PC-9 (cell line): ENCODE measurements at regions not wholly inside any gene's neighbourhood (a gene's known extent, or its start where the extent isn't known, plus 50 kb on each side); places are given as distances from the start of the nearest gene placed in this dataset.

Source experiments
- BruUV-seq: library from RNA; stranded (reverse); fragments of 400-500 nt; replicated peaks from 2 replicates; lab custom pipeline; 2021; lab: Mats Ljungman, UMichigan
- CTCF ChIA-PET: fragments of 300-600 bp; sonication (Branson Sonifier 250); formaldehyde crosslinking; loops from one replicate; lab custom pipeline; 2022; ENCODE audit warnings: antibody characterized with exemption; lab: Charles Lee
- POLR2A ChIA-PET: fragments of 300-600 bp; sonication (Branson Sonifier 250); formaldehyde crosslinking; loops from one replicate; lab custom pipeline; 2022; ENCODE audit warnings: antibody characterized with exemption; ENCODE audit not compliant: unreplicated experiment; lab: Charles Lee
- DNase-seq, 2 experiments: peaks; one replicate each; pipeline versions ENCODE4 v3.0.0 to v3.0.0-alpha.2; 2015 to 2022; ENCODE audit warnings: mixed read lengths in 1 of 2
- H2AFZ ChIP-seq: fragments of 200-600 bp; sonication (generic); 2 replicates; pipeline ENCODE4 v1.8.1; 2017; ENCODE audit warnings: antibody characterized with exemption
- H3F3A ChIP-seq: fragments of 200-600 bp; sonication (generic); 2 replicates; pipeline ENCODE4 v1.8.1; 2017; ENCODE audit warnings: antibody characterized with exemption, mild to moderate bottlenecking, low read depth; ENCODE audit not compliant: insufficient read depth
- H3K27ac ChIP-seq: fragments of 200-600 bp; sonication (generic); 2 replicates; pipeline ENCODE4 v1.6.1; 2016; ENCODE audit warnings: mixed run types
- H3K27me3 ChIP-seq: fragments of 200-600 bp; sonication (generic); 2 replicates; pipeline ENCODE4 v1.6.1; 2016; ENCODE audit warnings: low read depth, mixed run types; ENCODE audit not compliant: insufficient read depth
- H3K36me3 ChIP-seq: fragments of 200-600 bp; sonication (generic); 2 replicates; pipeline ENCODE4 v1.6.1; 2016; ENCODE audit warnings: low read depth, mixed run types
- H3K4me1 ChIP-seq: fragments of 200-600 bp; sonication (generic); replicated peaks from 2 replicates; pipeline ENCODE4 v1.6.1; 2016; ENCODE audit warnings: mixed run types; ENCODE audit not compliant: insufficient read depth
- H3K4me2 ChIP-seq: fragments of 200-600 bp; sonication (generic); 2 replicates; pipeline ENCODE4 v1.6.1; 2017; ENCODE audit warnings: mixed run types
- H3K4me3 ChIP-seq: fragments of 200-600 bp; sonication (generic); 2 replicates; pipeline ENCODE4 v1.6.1; 2016; ENCODE audit warnings: mixed run types
- H3K79me2 ChIP-seq: fragments of 200-600 bp; sonication (generic); 2 replicates; pipeline ENCODE4 v1.6.1; 2017; ENCODE audit warnings: low read depth, mixed run types
- H3K9me2 ChIP-seq: fragments of 200-600 bp; sonication (generic); 2 replicates; pipeline ENCODE4 v1.8.1; 2017; ENCODE audit warnings: mild to moderate bottlenecking; ENCODE audit not compliant: insufficient read depth
- H3K9me3 ChIP-seq: fragments of 200-600 bp; sonication (generic); 2 replicates; pipeline ENCODE4 v1.8.1; 2016; ENCODE audit warnings: low read depth; ENCODE audit not compliant: insufficient read depth
- H4K20me1 ChIP-seq: fragments of 200-600 bp; sonication (generic); 2 replicates; pipeline ENCODE4 v1.8.1; 2017; ENCODE audit not compliant: insufficient read depth
- EZH2 ChIP-seq: fragments of 200-600 bp; sonication (generic); IDR thresholded peaks from 2 replicates; pipeline ENCODE4 v1.8.0; 2017; ENCODE audit warnings: antibody characterized with exemption, low read depth
- intact Hi-C: fragments of 100-400 bp; cut with micrococcal nuclease; formaldehyde crosslinking; loops from one replicate; pipeline ENCODE4 v1.10.0; 2022; ENCODE audit not compliant: unreplicated experiment
- TF ChIP-seq, protein P1 (sequence below): fragments of 200-600 bp; sonication (generic); conservative IDR thresholded peaks from 2 replicates; pipeline ENCODE4 v1.6.1; 2017; ENCODE audit warnings: mixed run types, antibody characterized with exemption, mild to moderate bottlenecking, moderate library complexity

DNA sequence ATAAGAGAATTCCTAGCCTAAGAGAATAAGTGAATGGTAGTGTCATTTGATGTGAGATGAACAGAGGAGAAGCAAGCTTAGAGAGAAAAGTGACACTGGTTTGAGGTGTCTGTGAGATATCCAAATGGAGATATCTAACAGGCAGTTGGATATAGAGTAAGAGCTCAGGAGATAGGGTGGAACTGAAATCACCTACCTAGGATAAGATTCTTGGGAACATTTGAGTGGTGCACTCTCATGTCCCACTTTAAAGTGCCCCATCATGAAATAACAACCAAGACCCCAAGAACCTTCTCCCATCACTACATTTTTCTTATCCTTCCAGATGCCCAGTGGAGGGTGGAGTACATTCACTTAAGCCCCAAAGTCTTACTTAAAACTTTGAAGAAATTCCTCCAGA is 109.0 kb upstream of the MAFB start:
- Histone ChIP-seq H3K4me1 (no peaks in the 10 kb centered on the region), H3K36me3 (no peaks in the 10 kb centered on the region), H3K27ac (no peak overlapping the region), H3K9me2 (no peaks in the 10 kb centered on the region), H3F3A (no peaks in the 10 kb centered on the region), H3K4me2 (no peak overlapping the region), H3K9me3 (no peaks in the 10 kb centered on the region), H2AFZ (no peak overlapping the region), H3K79me2 (no peaks in the 10 kb centered on the region), H3K4me3 (no peak overlapping the region), H4K20me1 (no peaks in the 10 kb centered on the region), H3K27me3 (peaks cover 46% of the 10 kb centered on the region)
- DNase-seq, result no peak
- CTCF ChIA-PET, result no interaction called here
- BruUV-seq, result no TSS peak
- POLR2A ChIA-PET, result no interaction called here
- TF ChIP-seq, protein P1, sequence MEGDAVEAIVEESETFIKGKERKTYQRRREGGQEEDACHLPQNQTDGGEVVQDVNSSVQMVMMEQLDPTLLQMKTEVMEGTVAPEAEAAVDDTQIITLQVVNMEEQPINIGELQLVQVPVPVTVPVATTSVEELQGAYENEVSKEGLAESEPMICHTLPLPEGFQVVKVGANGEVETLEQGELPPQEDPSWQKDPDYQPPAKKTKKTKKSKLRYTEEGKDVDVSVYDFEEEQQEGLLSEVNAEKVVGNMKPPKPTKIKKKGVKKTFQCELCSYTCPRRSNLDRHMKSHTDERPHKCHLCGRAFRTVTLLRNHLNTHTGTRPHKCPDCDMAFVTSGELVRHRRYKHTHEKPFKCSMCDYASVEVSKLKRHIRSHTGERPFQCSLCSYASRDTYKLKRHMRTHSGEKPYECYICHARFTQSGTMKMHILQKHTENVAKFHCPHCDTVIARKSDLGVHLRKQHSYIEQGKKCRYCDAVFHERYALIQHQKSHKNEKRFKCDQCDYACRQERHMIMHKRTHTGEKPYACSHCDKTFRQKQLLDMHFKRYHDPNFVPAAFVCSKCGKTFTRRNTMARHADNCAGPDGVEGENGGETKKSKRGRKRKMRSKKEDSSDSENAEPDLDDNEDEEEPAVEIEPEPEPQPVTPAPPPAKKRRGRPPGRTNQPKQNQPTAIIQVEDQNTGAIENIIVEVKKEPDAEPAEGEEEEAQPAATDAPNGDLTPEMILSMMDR, result no peak
- TF ChIP-seq EZH2, result no peak
- intact Hi-C loops, result loop anchor here (5.0 kb wide), 1 partner anchor 164 kb away; no protein-coding TSS in a partner anchor

DNA sequence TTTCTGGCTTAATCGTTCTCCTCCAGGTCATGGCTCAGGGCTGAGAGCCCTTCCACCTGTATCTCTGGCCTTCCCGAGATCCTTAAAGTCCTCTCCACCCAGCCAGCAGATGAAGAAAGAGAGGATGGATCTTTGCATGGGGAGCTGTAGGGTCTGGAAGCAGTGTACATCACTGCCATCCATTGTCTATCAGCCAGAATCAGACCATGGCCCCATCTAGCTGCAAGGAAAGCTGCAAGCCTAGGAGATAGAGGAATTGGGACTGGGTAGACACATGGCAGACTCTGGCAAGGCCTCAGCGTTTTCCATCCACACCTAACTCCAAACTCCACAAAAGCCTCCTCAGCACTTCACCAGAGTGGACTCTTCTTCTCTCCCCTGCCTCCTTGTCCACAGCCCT is 113.8 kb upstream of the MAFB start:
- Histone ChIP-seq H3K4me3 (no peak overlapping the region), H3K9me3 (no peaks in the 10 kb centered on the region), H3F3A (no peaks in the 10 kb centered on the region), H3K27ac (no peak overlapping the region), H4K20me1 (no peaks in the 10 kb centered on the region), H3K79me2 (no peaks in the 10 kb centered on the region), H3K9me2 (no peaks in the 10 kb centered on the region), H2AFZ (no peak overlapping the region), H3K27me3 (peaks cover 86% of the 10 kb centered on the region), H3K4me1 (no peaks in the 10 kb centered on the region), H3K4me2 (no peak overlapping the region), H3K36me3 (no peaks in the 10 kb centered on the region)
- CTCF ChIA-PET, result no interaction called here
- TF ChIP-seq EZH2, result no peak
- TF ChIP-seq, protein P1, result no peak
- POLR2A ChIA-PET, result no interaction called here
- intact Hi-C loops, result no loop called here
- BruUV-seq, result no TSS peak
- DNase-seq, result no peak

DNA sequence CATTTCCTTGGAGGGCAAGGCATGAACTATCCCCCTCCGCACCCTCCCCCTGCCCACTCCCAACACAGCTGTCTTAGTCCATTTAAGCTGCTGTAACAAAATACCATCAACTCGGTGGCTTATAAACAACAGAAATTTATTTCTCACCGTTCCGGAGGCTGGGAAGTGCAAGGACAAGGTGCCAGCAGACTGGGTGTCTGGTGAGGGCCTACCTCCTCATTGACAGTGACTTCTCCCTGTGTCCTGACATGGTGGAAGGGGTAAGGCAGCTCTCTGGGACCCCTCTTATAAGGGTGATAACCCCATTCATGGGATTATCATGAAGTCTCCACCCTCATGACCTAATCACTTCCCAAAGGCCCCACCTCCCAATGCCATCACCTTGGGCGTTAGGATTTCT is 114.3 kb upstream of the MAFB start:
- no peaks in the 10 kb centered on the region for H3F3A ChIP-seq
- DNase-seq, result no peak
- no peak overlapping the region for H3K27ac ChIP-seq
- intact Hi-C loops, result no loop called here
- H3K9me2 ChIP-seq, result no peaks in the 10 kb centered on the region
- no peak overlapping the region for H3K4me3 ChIP-seq
- CTCF ChIA-PET, result no interaction called here
- H4K20me1 ChIP-seq, result no peaks in the 10 kb centered on the region
- no peaks in the 10 kb centered on the region for H3K36me3 ChIP-seq
- no peak overlapping the region for H2AFZ ChIP-seq
- no peaks in the 10 kb centered on the region for H3K9me3 ChIP-seq
- no peaks in the 10 kb centered on the region for H3K79me2 ChIP-seq
- BruUV-seq, result no TSS peak
- H3K4me2 ChIP-seq, result no peak overlapping the region
- peaks cover 89% of the 10 kb centered on the region for H3K27me3 ChIP-seq
- no peak for TF ChIP-seq EZH2
- TF ChIP-seq, protein P1, result no peak
- no peaks in the 10 kb centered on the region for H3K4me1 ChIP-seq
- POLR2A ChIA-PET, result no interaction called here
